ENCODE measurements at regions not wholly inside any gene's neighbourhood (a gene's known extent, or its start where the extent isn't known, plus 50 kb on each side); places are given as distances from the start of the nearest gene placed in this dataset.

GRCh38 chr4:120435179-120435578 is 368.5 kb upstream of the MAD2L1 start:
- Histone ChIP-seq H3K4me1 (ENCODE audit: insufficient read depth, low read length, poor library complexity, severe bottlenecking) (no peaks in the 10 kb centered on the region), H3K4me2 (ENCODE audit: low read depth, low read length, poor library complexity, severe bottlenecking) (no peak overlapping the region), H3K79me2 (ENCODE audit: insufficient read depth, low read length) (no peaks in the 10 kb centered on the region), H3F3A (ENCODE audit: low read depth) (no peaks in the 10 kb centered on the region), H2AFZ (ENCODE audit: low read length) (no peak overlapping the region), H3K9me3 (ENCODE audit: insufficient read depth, low read depth, low read length) (no peaks in the 10 kb centered on the region), H3K9me2 (replicated peaks; ENCODE audit: low read depth, low read length) (no peaks in the 10 kb centered on the region), H3K9ac (ENCODE audit: low read depth, low read length, poor library complexity, severe bottlenecking) (no peak overlapping the region), H3K4me3 (ENCODE audit: low read length, poor library complexity, severe bottlenecking) (no peak overlapping the region), H4K20me1 (ENCODE audit: insufficient read depth, low read length, poor library complexity, severe bottlenecking) (no peaks in the 10 kb centered on the region), H3K27me3 (ENCODE audit: insufficient read depth, low read length, poor library complexity, severe bottlenecking) (no peaks in the 10 kb centered on the region), H3K36me3 (ENCODE audit: insufficient read depth, low read length) (no peaks in the 10 kb centered on the region)
- TF ChIP-seq CTCF (conservative IDR thresholded peaks at IDR 0.05; ENCODE audit: low read length) (no peak), EZH2phosphoT487 (IDR thresholded peaks at IDR 0.05; ENCODE audit: borderline replicate concordance) (no peak)

DNA sequence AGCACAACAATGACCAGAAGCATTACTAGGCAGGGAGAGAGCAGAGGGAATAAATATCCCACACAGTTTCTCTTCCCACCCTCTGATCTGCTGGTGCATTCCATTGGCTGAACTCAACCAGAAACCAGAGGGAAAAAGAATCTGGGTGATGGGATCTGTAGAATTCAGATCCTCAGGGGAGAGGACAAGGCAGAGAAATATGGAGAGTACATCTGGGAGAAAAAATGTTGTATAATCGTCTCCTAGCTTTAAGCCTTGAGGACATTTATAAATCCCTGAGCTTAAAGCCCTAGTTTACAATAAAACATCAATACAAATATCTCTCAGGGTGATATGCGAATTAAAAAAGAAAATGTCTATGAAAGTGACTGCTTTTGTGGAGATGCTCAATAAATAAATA is 368.1 kb upstream of the MAD2L1 start:
- H3K9me2 ChIP-seq (replicated peaks; ENCODE audit: low read depth, low read length): no peaks in the 10 kb centered on the region
- H3K79me2 ChIP-seq (ENCODE audit: insufficient read depth, low read length): no peaks in the 10 kb centered on the region
- H4K20me1 ChIP-seq (ENCODE audit: insufficient read depth, low read length, poor library complexity, severe bottlenecking): no peaks in the 10 kb centered on the region
- H3K9ac ChIP-seq (ENCODE audit: low read depth, low read length, poor library complexity, severe bottlenecking): no peak overlapping the region
- H2AFZ ChIP-seq (ENCODE audit: low read length): no peak overlapping the region
- no peaks in the 10 kb centered on the region for H3F3A ChIP-seq (ENCODE audit: low read depth)
- no peaks in the 10 kb centered on the region for H3K27me3 ChIP-seq (ENCODE audit: insufficient read depth, low read length, poor library complexity, severe bottlenecking)
- no peak for TF ChIP-seq EZH2phosphoT487 (IDR thresholded peaks at IDR 0.05; ENCODE audit: borderline replicate concordance)
- no peak for TF ChIP-seq CTCF (conservative IDR thresholded peaks at IDR 0.05; ENCODE audit: low read length)
- no peak overlapping the region for H3K4me2 ChIP-seq (ENCODE audit: low read depth, low read length, poor library complexity, severe bottlenecking)
- no peak overlapping the region for H3K4me3 ChIP-seq (ENCODE audit: low read length, poor library complexity, severe bottlenecking)
- H3K4me1 ChIP-seq (ENCODE audit: insufficient read depth, low read length, poor library complexity, severe bottlenecking): no peaks in the 10 kb centered on the region
- H3K9me3 ChIP-seq (ENCODE audit: insufficient read depth, low read depth, low read length): no peaks in the 10 kb centered on the region
- no peaks in the 10 kb centered on the region for H3K36me3 ChIP-seq (ENCODE audit: insufficient read depth, low read length)

DNA sequence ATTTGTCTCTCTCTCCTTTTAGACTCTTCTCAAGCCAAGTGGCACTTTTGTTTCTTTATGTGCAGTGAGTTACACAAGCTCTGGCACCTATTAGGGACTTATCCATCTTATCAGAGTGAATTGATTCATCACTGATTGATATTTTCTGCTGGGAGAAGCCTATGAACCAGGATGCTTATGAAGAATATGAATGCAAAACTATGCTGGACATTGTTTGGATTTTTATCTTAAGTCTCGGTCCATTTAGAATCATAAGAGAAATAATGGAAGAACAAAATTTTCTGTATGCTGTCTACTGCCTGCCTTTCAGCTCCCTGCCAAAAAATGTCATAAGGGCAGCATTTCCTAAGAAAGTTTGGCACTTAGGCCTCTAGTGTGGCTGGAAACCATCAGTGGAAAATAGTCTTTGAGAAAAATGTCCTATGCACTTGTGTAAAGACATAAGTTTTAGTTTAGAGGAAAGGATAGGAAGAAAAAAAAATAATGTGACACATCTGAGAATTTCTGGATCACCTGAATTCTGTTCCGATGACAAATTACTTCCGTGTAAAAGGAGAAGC is 365.7 kb upstream of the MAD2L1 start:
- TF ChIP-seq EZH2phosphoT487 (IDR thresholded peaks at IDR 0.05; ENCODE audit: borderline replicate concordance) (no peak), CTCF (conservative IDR thresholded peaks at IDR 0.05; ENCODE audit: low read length) (no peak)
- no peak overlapping the region for H3K9ac ChIP-seq (ENCODE audit: low read depth, low read length, poor library complexity, severe bottlenecking)
- H4K20me1 ChIP-seq (ENCODE audit: insufficient read depth, low read length, poor library complexity, severe bottlenecking): no peaks in the 10 kb centered on the region
- no peak overlapping the region for H3K4me3 ChIP-seq (ENCODE audit: low read length, poor library complexity, severe bottlenecking)
- H3K9me3 ChIP-seq (ENCODE audit: insufficient read depth, low read depth, low read length): no peaks in the 10 kb centered on the region
- no peaks in the 10 kb centered on the region for H3K4me1 ChIP-seq (ENCODE audit: insufficient read depth, low read length, poor library complexity, severe bottlenecking)
- H3F3A ChIP-seq (ENCODE audit: low read depth): no peaks in the 10 kb centered on the region
- H2AFZ ChIP-seq (ENCODE audit: low read length): no peak overlapping the region
- H3K36me3 ChIP-seq (ENCODE audit: insufficient read depth, low read length): no peaks in the 10 kb centered on the region
- H3K4me2 ChIP-seq (ENCODE audit: low read depth, low read length, poor library complexity, severe bottlenecking): no peak overlapping the region
- H3K9me2 ChIP-seq (replicated peaks; ENCODE audit: low read depth, low read length): no peaks in the 10 kb centered on the region
- no peaks in the 10 kb centered on the region for H3K79me2 ChIP-seq (ENCODE audit: insufficient read depth, low read length)
- no peaks in the 10 kb centered on the region for H3K27me3 ChIP-seq (ENCODE audit: insufficient read depth, low read length, poor library complexity, severe bottlenecking)

Measured in Loucy (cell line).